T-helper 9 cell (primary cell): ENCODE measurements at regions not wholly inside any gene's neighbourhood (a gene's known extent, or its start where the extent isn't known, plus 50 kb on each side); places are given as distances from the start of the nearest gene placed in this dataset.

Experiments
- DNase-seq: peaks from one replicate; pipeline ENCODE4 v3.0.0-alpha.2; 2020

- no peak for DNase-seq
Observed at GRCh38 chr2:238562446-238562845, 135.7 kb downstream of the ASB1 start.

- no peak for DNase-seq
Observed at GRCh38 chr2:238563551-238563950, 136.8 kb downstream of the ASB1 start.

GRCh38 chr2:238564286-238564920 is 137.7 kb downstream of the ASB1 start:
- DNase-seq, result no peak

- DNase-seq, result no peak
Observed at GRCh38 chr2:238565031-238565430, 138.3 kb downstream of the ASB1 start.

GRCh38 chr2:238566001-238566645 is 139.4 kb downstream of the ASB1 start:
- DNase-seq, result no peak

GRCh38 chr2:238567067-238567855 is 140.5 kb downstream of the ASB1 start:
- DNase-seq, result no peak

- DNase-seq, result no peak
Observed at GRCh38 chr2:238567996-238568395, 141.3 kb downstream of the ASB1 start.

- DNase-seq, result no peak
Observed at GRCh38 chr2:238568455-238569440, 142.0 kb downstream of the ASB1 start.

GRCh38 chr2:238569507-238570195 is 142.9 kb downstream of the ASB1 start:
- no peak for DNase-seq

GRCh38 chr2:238570391-238570790 is 143.7 kb downstream of the ASB1 start:
- DNase-seq, result no peak

- no peak for DNase-seq
Observed at GRCh38 chr2:238570926-238571325, 144.2 kb downstream of the ASB1 start.

GRCh38 chr2:238571661-238572372 is 145.1 kb downstream of the ASB1 start:
- DNase-seq, result no peak

- DNase-seq, result no peak
Observed at GRCh38 chr2:238573065-238573778, 146.5 kb downstream of the ASB1 start.

GRCh38 chr2:238573916-238574315 is 147.2 kb downstream of the ASB1 start:
- no peak for DNase-seq

- no peak for DNase-seq
Observed at GRCh38 chr2:238574490-238575271, 148.0 kb downstream of the ASB1 start.

- DNase-seq, result no peak
Observed at GRCh38 chr2:238576674-238577073, 149.9 kb downstream of the ASB1 start.

GRCh38 chr2:238578256-238578655 is 151.5 kb downstream of the ASB1 start:
- DNase-seq, result no peak

GRCh38 chr2:238580486-238580885 is 153.8 kb downstream of the ASB1 start:
- no peak for DNase-seq

GRCh38 chr2:238581126-238581525 is 154.4 kb downstream of the ASB1 start:
- no peak for DNase-seq

GRCh38 chr2:238582159-238582558 is 155.4 kb downstream of the ASB1 start:
- no peak for DNase-seq
